GM04504 (cell line): ENCODE measurements at regions not wholly inside any gene's neighbourhood (a gene's known extent, or its start where the extent isn't known, plus 50 kb on each side); places are given as distances from the start of the nearest gene placed in this dataset.

Source experiments
- DNase-seq: peaks from one replicate; pipeline ENCODE4 v3.0.0-alpha.2; 2012; ENCODE audit warnings: low read depth

DNA sequence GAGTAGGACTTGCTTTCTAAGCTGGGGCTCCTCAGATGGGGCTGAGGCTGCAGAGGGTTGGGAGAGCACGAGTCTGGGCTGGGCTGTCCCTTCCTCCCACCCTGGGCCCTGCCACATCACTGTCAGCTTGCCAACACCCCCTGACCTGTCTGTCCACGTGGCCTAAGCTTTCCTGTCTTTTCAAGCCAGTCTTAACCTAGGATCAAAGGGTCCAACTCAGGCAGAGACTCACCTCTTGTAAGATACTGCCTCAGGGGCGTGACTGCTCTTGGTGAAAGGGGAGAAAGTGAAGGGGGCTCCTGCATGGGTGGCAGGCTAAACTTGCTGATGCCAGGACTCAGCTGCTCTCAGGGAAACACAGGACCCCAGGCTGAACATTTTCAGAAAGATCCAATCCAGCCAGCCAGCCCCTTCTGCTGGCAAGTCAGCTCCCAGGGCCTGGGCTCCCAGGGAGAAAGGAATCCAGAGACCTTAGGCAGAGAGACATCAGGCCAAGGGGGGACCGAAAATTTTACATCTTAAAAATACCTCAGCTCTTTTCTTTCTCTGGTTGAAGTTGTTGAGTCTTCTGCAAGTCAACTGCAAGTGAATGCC is 144.2 kb upstream of the ID2 start:
- DNase-seq, result no peak

DNA sequence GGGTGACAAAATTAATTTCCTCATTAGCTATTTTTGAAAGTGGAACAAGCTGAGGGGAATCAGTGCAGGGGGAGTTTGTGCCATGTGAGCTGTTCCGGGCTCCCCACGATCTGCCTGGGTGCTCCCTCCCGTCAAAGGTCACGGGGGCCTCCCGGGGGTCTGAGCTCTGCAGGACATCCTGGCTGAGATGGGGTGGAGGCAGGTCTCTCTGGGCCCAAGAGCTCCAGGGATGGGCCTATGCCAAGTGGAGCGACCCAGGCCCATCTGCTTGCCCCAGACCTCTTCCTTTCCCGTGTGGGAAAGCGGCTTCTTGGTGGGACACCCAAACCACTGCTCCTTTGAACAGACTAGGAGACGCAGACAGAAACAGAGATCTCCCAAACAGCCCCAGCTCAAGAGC is 143.3 kb upstream of the ID2 start:
- DNase-seq, result no peak

DNA sequence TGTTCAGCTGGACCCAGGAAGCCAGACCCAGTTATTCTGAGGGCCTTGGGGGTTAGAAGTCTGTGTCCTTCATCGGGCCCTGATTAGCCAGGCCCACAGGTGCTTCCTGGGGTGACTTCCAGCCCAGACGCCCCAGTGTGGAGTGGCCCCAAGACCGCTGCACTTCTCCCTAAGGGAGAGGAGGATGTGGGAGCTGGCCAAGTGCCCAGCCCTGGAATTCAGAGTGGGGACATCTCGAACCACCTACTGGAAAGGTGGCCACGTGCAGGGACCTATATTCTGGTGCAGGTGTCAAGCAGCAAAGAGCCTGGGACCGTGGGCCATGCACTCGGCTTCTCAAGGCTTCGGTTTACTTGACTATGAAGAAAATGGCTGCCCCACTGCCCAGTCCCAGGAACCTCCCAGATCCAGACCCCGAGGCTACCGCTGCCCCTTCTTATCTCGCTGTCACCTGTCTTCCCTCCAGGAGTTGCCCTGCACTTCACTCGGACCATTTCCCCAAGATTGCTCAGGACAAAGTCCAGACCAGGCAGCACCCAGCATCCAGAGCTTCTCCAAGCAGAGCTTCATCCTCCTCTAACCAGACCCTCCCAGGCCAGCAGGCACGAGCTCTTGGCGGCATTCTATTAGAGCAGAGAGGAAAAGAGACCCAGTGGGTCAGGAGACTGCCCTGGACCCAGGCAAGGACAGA is 142.8 kb upstream of the ID2 start:
- DNase-seq, result no peak

DNA sequence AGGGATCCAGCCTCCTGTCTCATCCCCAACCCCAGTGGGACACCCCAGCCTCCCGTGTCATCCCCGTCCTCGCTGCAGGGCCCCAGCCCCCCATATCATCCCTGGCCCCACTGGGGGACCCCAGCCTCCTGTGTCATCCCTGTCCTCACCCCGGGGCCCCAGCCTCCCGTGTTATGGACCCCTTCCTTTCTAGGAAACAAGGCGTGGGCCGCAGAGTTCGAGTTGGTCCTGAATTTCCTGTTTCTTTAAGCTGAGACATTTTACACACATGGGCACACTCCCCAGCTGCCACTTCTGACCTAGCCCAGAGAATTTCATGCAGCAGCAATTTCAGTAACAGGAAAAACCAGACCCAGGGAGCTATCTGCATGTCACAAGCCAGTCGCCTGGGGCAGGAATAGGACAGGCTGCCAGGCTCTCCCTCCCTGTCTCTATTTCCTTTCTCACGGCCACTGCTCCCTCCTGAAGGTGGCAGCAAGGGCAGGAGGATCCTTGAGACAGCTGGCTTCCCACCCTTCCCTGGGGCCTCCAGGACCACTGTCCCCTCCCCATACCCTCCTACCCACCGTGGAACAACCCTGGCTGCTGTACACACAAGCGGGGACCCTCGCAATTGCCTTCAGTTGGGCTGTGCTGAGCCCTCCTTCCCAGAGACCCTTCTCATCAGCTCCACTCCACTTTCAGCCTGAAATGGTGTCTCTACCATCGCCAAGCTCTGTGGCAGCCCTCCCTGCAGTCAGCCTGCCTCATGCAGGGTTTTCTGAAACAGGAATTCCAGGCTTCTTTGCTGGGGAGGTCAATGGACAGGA is 141.9 kb upstream of the ID2 start:
- DNase-seq, result no peak

DNA sequence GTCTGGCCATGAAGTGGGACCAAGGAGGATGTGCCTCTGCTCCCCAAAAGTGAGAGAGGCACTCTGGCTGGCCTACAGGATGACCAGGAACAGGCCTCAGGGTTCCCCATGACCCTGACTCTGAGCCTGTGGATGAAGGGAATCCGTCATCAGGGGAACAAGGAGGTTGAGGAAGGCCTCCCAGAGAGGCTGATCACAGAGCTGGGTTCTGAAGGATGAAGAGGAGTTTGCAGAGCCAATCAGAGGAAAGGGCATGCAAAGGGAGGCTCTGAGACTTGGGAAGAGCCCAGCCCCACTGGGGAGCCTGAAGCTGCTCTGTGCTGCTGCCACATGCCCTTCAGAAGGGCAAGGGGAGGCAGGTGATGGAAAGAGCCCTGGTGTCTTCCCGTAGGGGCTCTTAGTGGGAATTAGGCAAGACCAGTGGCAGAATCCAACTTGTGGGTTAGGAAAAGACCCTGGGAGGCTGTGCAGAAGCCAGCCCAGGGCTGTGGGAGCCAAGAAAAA is 141.3 kb upstream of the ID2 start:
- no peak for DNase-seq

DNA sequence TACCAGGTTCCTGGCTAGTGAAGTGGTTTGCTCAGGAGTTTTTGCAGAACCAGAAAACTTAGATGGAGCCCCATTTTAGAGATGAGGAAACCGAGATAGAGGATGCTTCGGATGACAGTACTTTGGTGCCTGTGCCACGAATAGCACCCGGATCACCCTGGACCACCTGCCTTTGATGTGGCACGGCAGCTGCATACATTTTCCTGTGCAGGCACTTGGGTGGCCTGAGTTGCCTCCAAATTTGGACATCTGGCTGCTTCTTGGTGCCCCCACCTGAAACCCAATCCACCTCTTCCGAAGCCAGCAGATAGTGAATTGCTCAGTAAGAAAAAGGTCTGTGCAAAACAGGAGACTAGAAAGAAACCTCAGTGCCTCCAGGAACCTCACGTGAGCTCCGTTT is 140.6 kb upstream of the ID2 start:
- no peak for DNase-seq

DNA sequence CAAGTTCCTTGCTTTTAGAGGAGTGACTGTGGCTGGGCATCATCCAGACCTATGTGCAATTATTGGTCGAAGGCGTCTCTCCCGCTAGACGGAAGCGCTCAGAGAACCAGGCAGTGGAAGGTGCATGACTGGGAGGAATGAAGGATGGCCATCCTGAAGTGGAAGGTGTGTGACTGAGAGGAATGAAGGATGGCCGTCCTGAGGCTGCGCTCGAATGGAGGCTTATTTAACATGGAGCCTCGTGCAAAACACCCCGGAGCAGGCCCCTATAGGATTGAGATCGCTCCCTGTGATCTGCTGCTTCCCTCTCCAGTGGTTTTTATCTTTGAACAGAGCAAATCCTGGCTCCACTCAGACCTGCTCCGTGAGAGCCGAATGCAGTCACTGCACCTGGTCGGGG is 140.2 kb upstream of the ID2 start:
- no peak for DNase-seq

DNA sequence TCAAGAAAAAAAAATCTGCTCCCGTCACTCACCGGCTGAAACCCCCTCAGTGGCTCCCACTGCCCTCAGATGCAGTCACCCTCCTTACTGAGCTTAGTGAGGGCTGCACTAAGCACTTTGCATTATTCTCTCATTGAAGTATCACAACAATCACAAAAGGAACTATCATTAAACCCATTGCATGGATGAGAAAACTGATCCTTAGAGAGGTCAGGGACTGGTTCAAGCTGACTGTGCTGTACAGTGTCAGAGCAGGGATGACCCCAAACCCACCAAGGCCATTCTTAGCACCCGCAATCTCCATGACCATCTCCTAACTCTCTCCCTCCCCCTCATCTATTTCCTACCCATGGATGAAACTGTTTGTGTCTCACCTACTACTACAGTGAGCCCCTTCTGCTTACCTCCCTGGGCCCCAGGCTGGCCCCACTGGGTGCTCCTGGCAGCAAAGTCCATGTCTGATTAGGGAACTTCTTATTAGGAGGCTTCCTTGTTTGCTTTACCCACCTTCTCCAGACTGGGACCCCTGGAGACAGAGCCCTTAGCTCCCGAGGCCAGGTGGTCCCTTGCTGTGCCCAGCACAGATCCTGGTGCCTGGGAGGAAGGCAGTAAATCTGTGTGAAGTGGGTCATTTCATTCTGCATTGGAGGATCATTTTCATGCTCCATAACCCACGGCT is 139.3 kb upstream of the ID2 start:
- DNase-seq, result no peak

DNA sequence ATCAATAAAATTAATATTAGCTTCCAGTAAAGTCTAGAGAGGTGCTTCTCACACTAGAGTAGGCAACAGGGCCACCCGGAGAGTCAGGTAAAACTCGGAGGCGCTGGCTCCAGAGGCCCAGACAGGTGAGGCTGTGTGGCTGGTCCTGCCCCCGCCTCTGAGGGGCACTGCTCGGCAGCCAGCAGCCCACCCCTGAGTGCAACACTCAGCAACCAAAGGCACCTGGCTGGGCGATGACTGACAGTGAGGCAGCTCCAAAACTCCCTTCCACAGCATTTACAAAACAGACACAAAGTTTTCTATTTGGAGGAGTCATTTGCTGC is 138.8 kb upstream of the ID2 start:
- DNase-seq, result no peak

DNA sequence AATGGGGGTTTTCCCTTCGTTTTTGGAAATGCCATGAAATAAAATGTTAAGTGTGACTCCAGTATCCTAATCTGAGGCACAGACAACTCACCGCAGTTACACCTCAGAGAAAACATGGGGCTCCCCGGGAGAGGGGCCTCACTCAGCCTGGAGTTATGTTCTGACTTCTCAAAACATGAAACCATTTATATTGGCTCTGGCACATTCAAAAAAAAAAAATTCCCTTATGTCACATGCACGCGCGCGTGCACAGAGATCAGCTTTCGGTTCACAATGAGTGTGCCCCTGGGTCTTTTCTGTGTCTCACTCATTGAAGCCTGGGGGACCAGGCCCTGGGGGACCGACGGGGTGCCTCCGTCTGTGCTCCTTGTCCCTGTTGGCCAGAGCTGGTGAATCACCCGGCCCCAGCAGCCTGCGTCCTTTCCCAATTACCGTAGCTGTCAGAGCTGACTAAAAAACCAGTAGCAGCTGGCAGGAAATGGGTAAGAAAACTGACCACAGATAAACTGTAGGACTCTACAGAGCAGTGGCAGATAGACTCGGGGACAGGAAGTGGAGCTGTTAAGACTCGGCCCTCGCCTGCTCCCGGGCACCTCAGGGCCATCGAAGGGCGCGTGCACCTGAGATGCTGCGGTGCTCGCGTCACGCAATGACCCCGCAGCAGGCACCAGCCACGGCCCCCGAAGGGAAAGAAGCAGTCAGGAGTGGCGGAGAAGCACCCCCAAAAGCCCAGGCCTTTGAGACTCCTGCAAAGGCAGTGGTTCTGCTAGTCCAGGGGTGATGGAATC is 138.3 kb upstream of the ID2 start:
- peak; percentile 79 for DNase-seq

DNA sequence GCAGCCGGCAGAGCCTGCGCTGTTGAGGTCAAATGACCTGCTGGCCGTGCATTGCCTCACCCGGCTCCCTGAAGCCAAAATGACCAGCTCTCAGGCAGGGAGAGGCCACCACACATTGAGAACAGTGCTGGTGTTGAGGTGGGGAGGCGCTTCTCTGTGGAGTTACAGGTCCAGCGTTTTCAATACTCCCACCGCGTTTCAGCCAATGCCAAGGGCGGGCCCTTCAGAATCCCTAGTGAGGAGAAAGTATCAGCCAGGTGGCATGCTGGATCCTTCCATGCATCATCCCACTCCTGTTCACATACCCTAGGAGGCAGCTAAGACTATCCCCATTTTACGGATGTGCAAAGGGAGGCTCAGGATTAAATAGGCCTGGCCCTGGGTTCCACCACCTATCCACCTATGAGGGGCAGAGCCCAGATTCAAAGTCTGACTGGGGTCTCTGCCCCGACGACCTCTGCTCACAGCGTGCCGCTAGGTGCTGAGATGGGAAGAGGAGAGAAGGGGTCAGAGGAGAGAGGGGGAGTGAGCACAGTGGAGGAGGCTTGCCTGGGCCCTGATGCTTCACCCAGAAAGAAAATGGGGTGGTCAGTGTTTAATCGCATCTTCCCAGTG is 137.6 kb upstream of the ID2 start:
- no peak for DNase-seq

DNA sequence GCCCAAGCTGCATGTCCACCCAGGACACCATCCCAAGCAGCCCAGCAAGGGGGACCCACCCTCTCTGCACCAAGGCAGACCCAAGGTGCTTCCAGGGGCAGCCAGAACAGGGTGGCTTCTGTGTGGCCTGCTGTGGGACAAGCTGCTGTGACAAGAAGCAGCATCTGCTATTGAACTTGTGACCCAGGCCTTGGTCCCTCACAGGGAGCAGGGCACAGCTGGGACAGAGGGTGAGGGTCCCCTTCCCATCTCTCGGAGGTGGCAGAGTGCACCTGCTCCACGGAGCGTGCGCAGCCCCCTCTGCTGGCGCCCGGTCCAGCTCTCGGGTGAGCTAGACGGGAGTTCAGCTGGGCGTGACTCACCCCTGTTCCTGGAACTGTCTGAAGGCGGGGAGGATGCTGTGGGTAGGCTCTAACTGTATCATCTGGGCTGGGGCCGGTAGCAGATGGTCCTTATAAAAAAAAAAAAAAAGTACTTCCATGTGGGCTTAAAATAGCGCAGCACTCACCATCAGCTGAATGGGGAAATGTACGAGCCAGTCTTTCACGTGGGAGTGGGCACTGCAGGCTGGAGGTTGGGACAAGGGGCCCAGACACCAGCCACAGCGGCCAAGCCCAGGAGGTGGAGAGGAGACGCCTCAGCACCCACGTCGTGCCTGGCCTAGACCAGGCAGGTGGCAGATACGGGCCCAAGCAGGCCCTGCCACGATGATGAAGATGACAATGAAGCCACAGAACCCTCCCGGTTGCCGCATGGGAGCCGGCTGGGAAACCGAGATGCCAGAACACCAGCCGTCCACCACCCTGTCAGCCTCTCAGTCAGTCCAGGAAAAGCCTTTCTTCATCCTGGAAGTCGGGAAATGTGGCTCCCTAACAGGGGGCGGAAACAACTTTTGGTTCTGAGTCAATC is 136.8 kb upstream of the ID2 start:
- DNase-seq, result peak; percentile 76

DNA sequence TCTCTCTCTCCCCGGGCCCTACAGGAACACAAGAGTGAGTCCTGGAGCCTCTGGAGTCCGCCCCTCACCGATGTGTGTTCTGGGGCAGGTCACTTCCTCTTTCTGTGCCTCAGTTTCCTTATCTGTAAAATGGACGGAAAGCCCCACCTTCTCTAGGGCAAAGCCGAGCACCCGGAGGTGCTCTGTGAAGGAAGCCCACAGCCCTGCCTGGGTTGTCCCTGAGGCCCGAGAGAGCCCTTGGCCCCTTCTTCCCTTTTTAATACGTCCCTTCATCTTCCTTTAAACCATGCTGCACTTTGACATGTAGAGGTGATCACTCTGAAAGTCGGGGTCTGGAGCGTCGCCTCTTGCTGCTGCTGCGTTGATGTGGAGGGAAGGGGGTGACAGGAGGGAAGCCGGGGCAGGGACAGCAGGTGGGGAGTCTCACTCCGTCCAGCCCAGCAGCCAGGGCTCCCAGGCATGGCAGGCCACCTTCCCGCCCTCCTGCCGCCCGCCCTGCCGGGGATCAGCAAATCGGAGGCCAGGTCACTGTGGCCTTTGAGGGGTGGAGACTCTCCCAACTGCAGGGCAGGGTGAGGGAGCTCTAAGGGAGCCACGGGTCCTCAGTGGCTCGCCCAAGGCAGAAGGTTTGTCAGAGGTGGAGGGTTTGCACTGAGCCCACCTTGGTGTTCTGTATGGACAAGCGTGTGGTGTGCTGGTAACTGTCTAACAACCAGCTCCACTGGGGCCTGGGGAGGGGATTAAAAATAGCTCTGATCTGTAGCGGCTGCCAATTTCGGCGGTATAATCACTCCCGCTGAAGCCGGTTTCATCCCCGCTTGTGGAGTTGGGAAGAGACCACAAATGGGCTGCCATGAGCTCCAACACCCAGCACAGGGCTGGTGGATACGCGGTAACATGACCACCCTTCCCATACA is 135.9 kb upstream of the ID2 start:
- no peak for DNase-seq

DNA sequence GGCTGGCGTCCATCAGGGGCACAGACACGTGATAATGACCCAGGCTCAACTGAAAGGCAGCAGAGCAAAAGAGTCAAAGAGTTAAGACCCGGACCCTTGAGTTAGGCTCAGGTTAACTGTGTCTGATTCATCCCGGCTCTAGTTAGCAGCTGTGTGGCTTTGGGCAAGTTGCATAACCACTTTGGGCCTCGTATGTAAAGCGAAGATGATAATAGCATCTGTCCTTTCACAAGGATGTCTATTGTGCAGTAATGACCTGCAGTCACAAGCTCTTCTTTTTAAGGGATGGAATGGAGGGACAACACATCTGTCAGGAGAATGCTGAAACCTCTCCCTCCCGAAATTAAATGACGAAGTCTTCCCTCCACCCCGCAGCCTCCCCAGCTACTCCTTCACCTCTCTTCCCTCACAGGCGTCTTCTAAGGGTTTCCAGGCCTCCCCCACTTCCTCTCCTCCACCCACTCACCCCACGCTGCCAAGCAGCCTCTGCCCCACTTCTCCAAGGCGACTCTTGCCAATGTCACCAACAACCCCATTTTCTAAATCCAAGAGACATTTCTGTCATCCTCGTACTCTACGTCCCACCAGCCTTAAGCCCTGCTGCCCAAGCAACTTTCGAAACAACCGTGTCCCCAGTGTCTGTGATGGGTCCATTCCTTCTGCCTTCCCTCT is 135.1 kb upstream of the ID2 start:
- DNase-seq, result no peak

DNA sequence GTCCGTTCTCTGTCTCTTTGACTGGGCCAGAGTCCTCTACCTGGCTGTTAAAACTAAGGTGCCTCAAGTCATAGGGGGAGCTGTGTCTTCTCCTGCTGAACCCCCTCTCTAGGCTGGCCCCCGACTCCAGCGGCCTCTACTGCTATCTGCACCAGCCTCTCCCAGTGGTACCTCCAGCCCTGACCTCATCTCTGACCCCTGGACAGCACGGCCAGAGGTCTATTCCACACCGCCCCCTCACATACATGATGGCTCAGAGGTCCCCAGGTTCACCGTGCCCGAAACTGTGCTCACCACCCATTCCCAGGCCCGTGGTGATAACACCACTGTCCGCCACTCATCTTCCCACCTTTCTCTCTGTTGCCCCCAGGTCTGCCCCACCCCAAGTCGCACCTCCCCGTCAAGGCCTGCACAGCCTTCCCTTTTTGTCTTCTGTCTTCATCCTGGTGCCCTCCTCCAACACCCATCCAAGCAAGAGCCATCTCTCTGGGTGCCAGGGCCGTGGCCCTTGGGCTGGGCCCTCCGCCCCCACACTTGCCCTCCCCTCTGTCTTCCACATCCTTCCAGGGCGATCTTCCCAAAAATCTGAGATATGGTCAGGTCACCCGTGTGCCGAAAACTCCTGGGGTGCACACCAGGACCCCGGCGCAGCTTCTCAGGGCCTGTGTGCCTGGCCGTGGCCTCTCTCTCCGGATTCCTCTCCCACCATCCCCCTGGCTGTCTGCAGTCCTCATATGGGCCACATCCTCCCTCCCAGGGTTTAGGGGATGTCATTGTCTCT is 134.4 kb upstream of the ID2 start:
- no peak for DNase-seq

DNA sequence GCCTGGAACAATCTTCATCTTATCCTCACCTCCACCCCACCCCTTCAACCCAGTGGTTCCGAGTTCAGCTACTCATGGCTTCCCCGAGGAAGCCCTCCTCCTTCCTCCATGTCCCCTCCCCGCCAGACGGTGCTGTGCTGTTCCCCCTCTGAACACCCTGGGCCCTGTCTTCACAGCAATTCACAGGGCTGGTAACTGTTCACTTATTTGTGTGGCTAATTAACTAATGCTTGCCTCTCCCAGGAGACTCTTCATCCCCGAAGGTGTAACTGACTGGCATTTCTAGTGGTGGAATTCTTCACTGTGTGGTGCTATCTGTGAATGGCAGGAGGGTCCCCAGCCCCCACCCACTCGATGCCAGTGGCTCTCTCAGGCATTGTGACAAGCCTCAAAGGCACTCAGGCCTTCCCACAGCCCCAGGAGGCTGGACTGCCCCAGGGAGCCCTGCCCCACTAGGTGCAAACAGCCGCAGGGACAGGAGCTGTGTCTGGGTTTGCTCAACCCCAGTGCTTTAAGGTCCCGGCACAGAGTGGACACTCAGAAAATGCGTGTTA is 133.7 kb upstream of the ID2 start:
- no peak for DNase-seq

DNA sequence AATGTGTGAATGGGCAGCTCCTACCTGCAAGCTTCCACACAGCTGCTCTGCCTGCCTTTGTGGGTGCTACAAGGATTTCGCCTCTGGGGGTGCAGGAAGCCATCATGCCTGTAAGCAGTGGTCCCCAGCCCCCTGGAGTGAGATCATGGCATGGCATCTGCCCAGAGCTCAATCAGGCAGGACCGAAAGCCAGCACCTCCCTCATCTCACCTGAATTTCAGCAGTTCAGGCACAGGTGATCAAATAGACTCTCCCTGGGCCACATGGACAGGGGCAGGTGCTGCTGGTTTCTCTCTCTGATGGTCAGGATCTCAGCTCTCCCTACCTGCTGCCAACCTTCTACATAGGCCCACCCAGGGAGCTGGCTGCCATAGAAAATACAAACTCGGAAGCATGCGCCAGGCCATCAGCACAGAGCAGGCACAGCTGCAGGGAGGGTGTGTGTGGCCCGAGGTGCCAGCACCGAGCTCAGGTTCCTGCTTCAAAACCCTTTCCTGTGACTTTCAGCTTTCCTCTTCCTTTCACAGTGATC is 133.2 kb upstream of the ID2 start:
- DNase-seq, result no peak
